CD4-positive, CD25-positive, alpha-beta regulatory T cell (primary cell): ENCODE measurements at regions not wholly inside any gene's neighbourhood (a gene's known extent, or its start where the extent isn't known, plus 50 kb on each side); places are given as distances from the start of the nearest gene placed in this dataset.
A peak's percentile ranks its signal among the peaks of the same experiment; 100 is the strongest.

Source experiments
- ATAC-seq, 2 donors: fragments of 150-1000 bp; cut with Tn5 transposase; one replicate each; pipeline ENCODE4 v1.10.0; 2021; ENCODE audit warnings: low read depth in 2 of 2, moderate number of reproducible peaks in 2 of 2, moderate library complexity in 1 of 2
- DNase-seq, 3 donors: peaks; one replicate each; pipeline versions ENCODE4 v3.0.0 to v3.0.0-alpha.2; 2012 to 2022; ENCODE audit warnings: mixed read lengths in 1 of 3
- H3K27ac ChIP-seq: one replicate; pipeline ENCODE4 v1.7.0; 2013; ENCODE audit warnings: mild to moderate bottlenecking, low read length; ENCODE audit not compliant: insufficient read depth, poor library complexity, severe bottlenecking
- H3K27me3 ChIP-seq: one replicate; pipeline ENCODE4 v1.7.0; 2013; ENCODE audit warnings: low read length; ENCODE audit not compliant: control insufficient read depth, insufficient read depth
- H3K36me3 ChIP-seq: one replicate; pipeline ENCODE4 v1.7.0; 2013; ENCODE audit warnings: mild to moderate bottlenecking, low read length, moderate library complexity; ENCODE audit not compliant: control insufficient read depth, insufficient read depth
- H3K4me1 ChIP-seq: 2 replicates; pipeline ENCODE4 v1.7.0; 2013; ENCODE audit warnings: mild to moderate bottlenecking, low read length; ENCODE audit not compliant: insufficient read depth, control insufficient read depth, poor library complexity, severe bottlenecking
- H3K4me3 ChIP-seq: one replicate; pipeline ENCODE4 v1.7.0; 2013; ENCODE audit warnings: low read depth, mild to moderate bottlenecking, low read length, moderate library complexity
- H3K9me3 ChIP-seq, 2 experiments: 1 replicate in 1 of 2; 2 replicates in 1 of 2; pipeline ENCODE4 v1.7.0; 2013; ENCODE audit warnings: low read length in 2 of 2, mild to moderate bottlenecking in 1 of 2, moderate library complexity in 1 of 2; ENCODE audit not compliant: control insufficient read depth in 2 of 2
- H3K27ac Mint-ChIP-seq, 3 donors: one replicate each; pipeline ENCODE4 v1.8.0; 2020 to 2022; ENCODE audit warnings: mild to moderate bottlenecking in 3 of 3, mixed read lengths in 3 of 3, moderate library complexity in 2 of 3
- H3K27me3 Mint-ChIP-seq: one replicate; pipeline ENCODE4 v1.8.0; 2022; ENCODE audit warnings: mild to moderate bottlenecking, mixed read lengths
- H3K36me3 Mint-ChIP-seq: one replicate; pipeline ENCODE4 v1.8.0; 2020; ENCODE audit warnings: mixed read lengths
- H3K4me1 Mint-ChIP-seq, 4 donors: one replicate each; pipeline ENCODE4 v1.8.0; 2020 to 2022; ENCODE audit warnings: mixed read lengths in 4 of 4, mild to moderate bottlenecking in 1 of 4
- H3K4me3 Mint-ChIP-seq, 4 donors: one replicate each; pipeline ENCODE4 v1.8.0; 2020 to 2022; ENCODE audit warnings: mild to moderate bottlenecking in 4 of 4, mixed read lengths in 4 of 4, moderate library complexity in 3 of 4
- H3K9me3 Mint-ChIP-seq, 7 donors: one replicate each; pipeline ENCODE4 v1.8.0; 2020 to 2022; ENCODE audit warnings: mixed read lengths in 7 of 7, mild to moderate bottlenecking in 3 of 7, moderate library complexity in 2 of 7

DNA sequence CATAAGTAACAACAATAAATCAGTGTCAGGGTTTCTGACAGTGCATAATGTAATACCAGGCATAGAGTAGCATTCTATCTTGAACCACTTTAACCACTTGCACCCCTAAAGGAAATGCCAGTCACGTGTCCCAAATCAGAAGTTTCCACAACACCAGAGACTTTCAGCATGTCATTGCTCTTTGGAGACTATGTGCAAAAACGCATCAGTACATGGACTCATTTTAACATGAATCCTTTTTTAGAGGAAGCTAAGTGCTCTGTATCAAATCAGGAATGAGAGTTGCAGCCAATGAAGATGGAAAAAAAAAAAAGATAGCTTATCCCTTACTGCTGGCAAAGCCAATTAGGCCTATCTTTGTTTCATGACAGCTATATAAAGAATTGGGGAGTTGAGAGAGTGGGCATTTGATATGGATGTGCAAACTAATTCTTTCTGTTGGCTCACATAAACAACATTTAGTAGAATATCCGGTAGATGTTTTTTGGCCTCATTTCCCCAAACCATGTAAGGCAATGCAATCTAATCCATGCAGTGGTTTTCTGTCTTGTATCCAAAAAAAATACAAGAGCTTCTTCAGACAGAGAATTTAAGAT lies 353.1 kb downstream of the IRS1 start:
- Mint-ChIP-seq H3K27ac (no peak overlapping the region), H3K36me3 (no peaks in the 10 kb centered on the region), H3K27me3 (no peaks in the 10 kb centered on the region), H3K4me1 (no peaks in the 10 kb centered on the region), H3K4me3 (no peak overlapping the region), H3K9me3 (peaks cover 0 to 1% (median 0%) of the 10 kb centered on the region in 7 donors)
- H3K27ac ChIP-seq: no peak overlapping the region
- no peaks in the 10 kb centered on the region for H3K27me3 ChIP-seq
- no peaks in the 10 kb centered on the region for H3K4me1 ChIP-seq
- H3K36me3 ChIP-seq: no peaks in the 10 kb centered on the region
- no peaks in the 10 kb centered on the region for H3K9me3 ChIP-seq
- no peak for DNase-seq
- no peak for ATAC-seq
- no peak overlapping the region for H3K4me3 ChIP-seq

- no peaks in the 10 kb centered on the region for H3K4me1 ChIP-seq
- no peak overlapping the region for H3K4me3 ChIP-seq
- H3K27me3 ChIP-seq: no peaks in the 10 kb centered on the region
- Mint-ChIP-seq H3K4me1 (no peaks in the 10 kb centered on the region), H3K27ac (no peak overlapping the region), H3K27me3 (no peaks in the 10 kb centered on the region), H3K9me3 (peaks cover 0 to 1% (median 0%) of the 10 kb centered on the region in 7 donors), H3K4me3 (no peak overlapping the region), H3K36me3 (no peaks in the 10 kb centered on the region)
- H3K9me3 ChIP-seq: no peaks in the 10 kb centered on the region
- no peak for ATAC-seq
- no peaks in the 10 kb centered on the region for H3K36me3 ChIP-seq
- H3K27ac ChIP-seq: no peak overlapping the region
- DNase-seq: no peak
Observed at GRCh38 chr2:226445216-226445861, 354.3 kb downstream of the IRS1 start.

GRCh38 chr2:226443112-226443511 lies 356.5 kb downstream of the IRS1 start:
- H3K36me3 Mint-ChIP-seq: no peaks in the 10 kb centered on the region
- Histone ChIP-seq H3K4me1 (no peaks in the 10 kb centered on the region), H3K36me3 (no peaks in the 10 kb centered on the region), H3K27ac (no peak overlapping the region), H3K9me3 (no peaks in the 10 kb centered on the region), H3K4me3 (no peak overlapping the region), H3K27me3 (no peaks in the 10 kb centered on the region)
- H3K27me3 Mint-ChIP-seq: no peaks in the 10 kb centered on the region
- peaks cover 0 to 1% (median 0%) of the 10 kb centered on the region in 7 donors for H3K9me3 Mint-ChIP-seq
- H3K4me1 Mint-ChIP-seq: no peaks in the 10 kb centered on the region
- peak overlapping the region in 1 of 4 donors; percentile 28 for H3K4me3 Mint-ChIP-seq
- ATAC-seq (no peak), DNase-seq (no peak)
- H3K27ac Mint-ChIP-seq: no peak overlapping the region

DNA sequence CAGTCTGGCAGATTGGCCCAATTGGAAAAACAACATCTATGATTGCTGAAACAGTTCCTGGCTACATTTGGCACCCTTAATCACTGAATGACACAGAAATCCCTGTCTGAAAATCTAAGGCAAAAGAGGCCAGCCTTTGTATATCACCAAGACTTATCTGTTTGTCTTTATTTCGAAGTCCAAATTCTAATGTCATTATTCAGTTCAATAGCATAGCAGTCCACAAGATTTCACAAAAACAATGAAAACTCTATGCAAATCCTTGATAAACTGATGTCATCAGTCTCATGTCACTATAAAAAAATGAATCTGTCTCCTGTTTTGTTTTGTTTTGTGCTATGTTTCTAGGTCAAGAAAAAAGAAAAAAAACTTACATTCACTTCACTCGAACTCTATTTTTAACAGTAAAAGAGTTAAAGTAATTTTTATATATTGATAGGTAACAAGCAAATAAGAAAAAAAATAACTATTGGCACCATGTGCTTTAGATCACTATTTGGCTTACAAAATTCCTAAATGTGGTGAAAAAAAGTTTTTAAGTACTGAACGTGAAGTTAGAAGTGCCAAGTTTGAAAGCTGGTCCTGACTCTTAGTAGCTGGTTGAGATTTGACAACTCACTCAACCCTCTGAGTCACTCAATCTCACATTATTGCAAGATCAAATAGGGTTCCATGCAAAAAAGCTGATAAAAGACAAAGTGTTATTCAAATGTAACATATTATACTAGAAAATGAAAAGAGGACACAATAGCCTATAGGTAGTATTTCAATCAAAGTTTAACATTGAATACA lies 359.3 kb downstream of the IRS1 start:
- no peaks in the 10 kb centered on the region for H3K36me3 Mint-ChIP-seq
- H3K9me3 Mint-ChIP-seq: peaks cover 0 to 4% (median 0%) of the 10 kb centered on the region in 7 donors
- DNase-seq (no peak), ATAC-seq (no peak)
- H3K27ac ChIP-seq: no peak overlapping the region
- no peak overlapping the region for H3K27ac Mint-ChIP-seq
- H3K4me1 ChIP-seq: no peaks in the 10 kb centered on the region
- H3K9me3 ChIP-seq: no peaks in the 10 kb centered on the region
- no peak overlapping the region for H3K4me3 ChIP-seq
- no peaks in the 10 kb centered on the region for H3K4me1 Mint-ChIP-seq
- no peaks in the 10 kb centered on the region for H3K36me3 ChIP-seq
- H3K27me3 ChIP-seq: no peaks in the 10 kb centered on the region
- H3K4me3 Mint-ChIP-seq: no peak overlapping the region
- no peaks in the 10 kb centered on the region for H3K27me3 Mint-ChIP-seq

DNA sequence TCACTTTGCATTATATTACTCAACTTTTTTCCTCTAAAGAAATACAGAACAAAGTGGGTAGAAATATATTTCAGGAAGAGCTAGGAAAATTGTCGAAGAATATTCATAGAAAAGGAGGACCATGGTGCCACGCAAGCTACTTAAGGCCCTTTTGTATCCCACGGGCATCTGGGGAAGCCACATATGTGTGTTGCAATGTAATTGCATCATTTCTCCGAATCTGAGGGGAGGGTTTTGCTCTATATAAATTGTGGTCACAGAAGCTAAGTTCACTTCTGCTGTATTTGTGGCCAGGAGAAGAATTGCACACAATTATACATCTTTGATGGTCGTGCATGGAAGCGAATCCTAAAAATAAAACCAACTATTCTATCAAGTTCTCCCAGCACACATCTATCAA lies 360.3 kb downstream of the IRS1 start:
- DNase-seq: no peak
- H3K4me1 Mint-ChIP-seq: no peaks in the 10 kb centered on the region
- no peak overlapping the region for H3K4me3 Mint-ChIP-seq
- no peak overlapping the region for H3K4me3 ChIP-seq
- no peak overlapping the region for H3K27ac Mint-ChIP-seq
- no peak for ATAC-seq
- H3K27me3 Mint-ChIP-seq: no peaks in the 10 kb centered on the region
- H3K36me3 ChIP-seq: no peaks in the 10 kb centered on the region
- no peaks in the 10 kb centered on the region for H3K9me3 ChIP-seq
- no peaks in the 10 kb centered on the region for H3K36me3 Mint-ChIP-seq
- no peak overlapping the region for H3K27ac ChIP-seq
- H3K27me3 ChIP-seq: no peaks in the 10 kb centered on the region
- H3K9me3 Mint-ChIP-seq: peaks cover 0 to 4% (median 0%) of the 10 kb centered on the region in 7 donors
- H3K4me1 ChIP-seq: no peaks in the 10 kb centered on the region

DNA sequence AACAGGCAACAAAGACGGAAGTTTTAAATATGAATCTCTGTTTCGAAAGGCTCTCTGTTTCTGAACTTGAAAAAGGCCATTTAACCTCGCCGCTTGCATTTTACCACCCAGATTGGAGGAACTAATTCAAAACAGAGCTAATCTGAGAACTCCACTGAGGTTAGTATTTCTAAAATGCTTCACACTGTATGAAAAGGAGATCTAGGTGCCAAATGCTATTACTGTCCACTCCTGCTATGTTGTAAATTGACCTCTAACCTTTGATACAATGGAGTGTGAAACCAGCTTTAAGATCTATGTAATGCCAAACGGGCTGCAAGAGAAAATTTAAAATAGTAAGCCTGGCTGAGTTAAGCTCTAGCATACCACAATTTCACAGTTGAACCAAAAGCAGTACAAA lies 364.5 kb downstream of the IRS1 start:
- H3K4me1 Mint-ChIP-seq: no peaks in the 10 kb centered on the region
- peaks cover 0 to 4% (median 0%) of the 10 kb centered on the region in 7 donors for H3K9me3 Mint-ChIP-seq
- no peak for ATAC-seq
- H3K4me3 Mint-ChIP-seq: no peak overlapping the region
- DNase-seq: no peak
- H3K4me1 ChIP-seq: no peaks in the 10 kb centered on the region
- no peaks in the 10 kb centered on the region for H3K36me3 ChIP-seq
- H3K27me3 ChIP-seq: no peaks in the 10 kb centered on the region
- H3K27ac ChIP-seq: no peak overlapping the region
- no peaks in the 10 kb centered on the region for H3K36me3 Mint-ChIP-seq
- H3K27me3 Mint-ChIP-seq: no peaks in the 10 kb centered on the region
- no peak overlapping the region for H3K4me3 ChIP-seq
- no peaks in the 10 kb centered on the region for H3K9me3 ChIP-seq
- H3K27ac Mint-ChIP-seq: no peak overlapping the region

GRCh38 chr2:226434702-226435101 lies 364.9 kb downstream of the IRS1 start:
- H3K4me3 Mint-ChIP-seq: no peak overlapping the region
- Histone ChIP-seq H3K9me3 (no peaks in the 10 kb centered on the region), H3K4me3 (no peak overlapping the region), H3K4me1 (no peaks in the 10 kb centered on the region), H3K27ac (no peak overlapping the region), H3K36me3 (no peaks in the 10 kb centered on the region), H3K27me3 (no peaks in the 10 kb centered on the region)
- no peak for DNase-seq
- H3K27ac Mint-ChIP-seq: no peak overlapping the region
- no peaks in the 10 kb centered on the region for H3K4me1 Mint-ChIP-seq
- H3K36me3 Mint-ChIP-seq: no peaks in the 10 kb centered on the region
- no peak for ATAC-seq
- peaks cover 0 to 4% (median 0%) of the 10 kb centered on the region in 7 donors for H3K9me3 Mint-ChIP-seq
- no peaks in the 10 kb centered on the region for H3K27me3 Mint-ChIP-seq
